Lung microvascular endothelial cell (primary cell): ENCODE measurements at regions not wholly inside any gene's neighbourhood (a gene's known extent, or its start where the extent isn't known, plus 50 kb on each side); places are given as distances from the start of the nearest gene placed in this dataset.
A peak's percentile ranks its signal among the peaks of the same experiment; 100 is the strongest.

Experiments
- DNase-seq, 2 donors: peaks; one replicate each; pipeline versions ENCODE4 v3.0.0 to v3.0.0-alpha.2; 2010; ENCODE audit warnings: low read depth in 2 of 2

DNA sequence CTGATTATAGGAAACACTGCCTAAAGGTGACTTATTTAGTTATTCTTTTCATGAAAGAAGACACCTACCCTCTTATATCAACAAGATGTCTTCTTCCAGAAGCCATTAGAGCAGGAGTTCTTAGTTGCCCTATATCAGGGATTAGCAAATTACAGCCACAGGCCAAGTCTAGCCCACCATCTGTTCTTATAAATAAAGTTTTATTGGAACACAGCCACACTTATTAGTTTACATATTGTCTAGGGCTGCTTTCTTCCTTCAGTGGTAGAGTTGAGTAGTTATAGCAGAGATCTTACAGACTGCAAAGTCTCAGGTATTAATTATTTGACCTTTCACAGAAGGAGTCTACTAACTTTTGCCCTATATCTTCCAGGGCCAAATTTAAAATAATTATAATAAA is 157.2 kb upstream of the NOCT start:
- no peak for DNase-seq

DNA sequence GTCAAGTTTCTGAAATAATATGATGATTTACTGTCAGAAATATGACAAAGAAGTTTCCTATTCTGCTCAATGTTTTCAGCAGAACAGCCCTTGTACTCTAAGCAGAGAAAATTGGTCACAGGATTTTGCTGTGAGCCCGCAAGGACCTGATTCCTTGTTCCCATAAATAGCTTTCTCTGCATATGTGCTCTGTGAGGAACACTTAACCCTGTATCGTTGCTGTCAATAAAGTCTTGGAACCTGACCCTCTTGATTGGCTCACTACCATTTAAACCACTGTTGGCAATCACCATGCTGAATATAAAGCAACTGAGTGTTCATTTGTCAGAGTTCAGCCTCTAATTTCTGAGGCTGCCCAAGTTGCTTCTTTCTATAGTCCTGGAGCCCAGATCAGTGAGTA is 158.2 kb upstream of the NOCT start:
- no peak for DNase-seq

DNA sequence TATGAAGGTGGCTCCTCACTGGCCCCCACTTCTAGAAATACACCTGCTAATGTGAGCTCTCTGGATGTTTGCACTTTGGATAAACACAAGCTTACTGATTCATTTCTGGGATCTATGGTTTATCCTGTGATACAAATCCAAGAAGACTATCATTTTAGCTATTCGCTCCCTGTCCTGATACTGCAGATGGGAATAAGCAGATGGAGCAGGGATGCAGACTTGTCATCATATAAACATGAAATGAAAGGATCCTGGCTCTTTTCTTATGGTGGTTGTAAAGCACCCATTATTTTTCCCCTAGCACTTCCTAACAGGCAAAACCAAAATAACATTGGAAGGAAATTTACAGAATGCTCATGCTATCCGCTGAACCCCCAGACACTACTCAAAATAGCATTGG is 162.9 kb upstream of the NOCT start:
- no peak for DNase-seq

DNA sequence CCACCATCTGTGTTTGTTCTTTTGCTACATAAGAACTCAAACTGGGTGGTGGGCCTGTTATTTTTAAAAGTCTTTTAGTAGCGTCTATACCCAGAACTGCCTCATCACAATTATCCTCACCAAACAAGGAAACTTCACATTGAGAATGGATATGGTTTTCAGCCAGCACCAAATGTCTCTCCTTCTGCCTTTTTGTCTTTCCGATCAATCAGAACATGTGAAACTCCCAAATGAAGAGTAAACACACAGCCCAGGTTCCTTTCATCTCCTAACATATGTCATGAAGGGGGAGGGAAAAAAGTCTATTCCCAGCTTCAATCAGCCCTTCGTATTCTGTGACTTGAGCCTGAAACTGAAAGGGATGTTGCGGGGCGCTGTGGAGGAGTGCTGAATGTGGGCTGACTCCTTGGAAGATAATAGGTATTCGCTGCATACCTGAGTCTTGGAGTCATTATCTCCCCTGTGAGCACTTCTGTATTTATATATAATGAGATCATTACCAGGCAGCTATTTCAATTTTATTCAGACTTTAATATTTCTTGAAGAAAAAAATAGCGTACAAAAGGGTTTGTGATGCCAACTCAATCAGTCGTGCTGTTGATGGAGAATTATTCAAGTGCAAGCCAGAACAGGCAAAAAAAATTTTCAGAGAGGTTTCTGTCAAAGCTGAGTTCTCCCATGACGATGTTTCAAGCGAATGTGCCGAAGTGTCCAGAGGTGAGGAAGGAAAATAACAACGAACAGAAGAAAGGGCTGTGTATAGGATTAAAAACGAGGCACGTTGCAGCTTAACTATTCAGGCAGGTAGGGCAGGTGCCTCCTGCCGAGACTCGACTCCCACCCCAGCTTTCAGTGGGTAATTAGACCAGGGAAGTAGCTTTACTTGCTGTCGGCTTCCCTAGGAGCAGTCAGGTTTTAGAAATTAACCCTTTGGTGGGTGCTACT is 163.9 kb upstream of the NOCT start:
- no peak for DNase-seq

DNA sequence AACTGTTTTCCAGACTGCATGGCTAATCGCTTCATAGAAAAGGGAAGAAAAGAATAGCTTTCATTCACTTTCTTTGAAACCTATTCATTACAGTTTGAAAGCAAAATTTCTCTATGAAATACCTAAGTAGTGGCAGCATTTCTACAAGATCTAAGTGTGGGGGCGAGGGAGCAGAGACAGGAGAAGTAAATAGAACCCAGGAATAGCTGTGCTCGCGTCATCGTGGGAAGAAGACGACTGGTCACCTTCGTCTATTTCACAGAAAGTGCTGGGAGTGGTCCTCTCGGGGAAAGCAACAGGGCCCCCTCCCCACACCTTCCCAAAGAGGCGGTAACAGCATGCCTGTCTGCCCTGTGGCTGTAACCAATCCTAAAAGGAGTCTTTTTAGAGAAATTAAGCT is 169.9 kb upstream of the NOCT start:
- no peak for DNase-seq

DNA sequence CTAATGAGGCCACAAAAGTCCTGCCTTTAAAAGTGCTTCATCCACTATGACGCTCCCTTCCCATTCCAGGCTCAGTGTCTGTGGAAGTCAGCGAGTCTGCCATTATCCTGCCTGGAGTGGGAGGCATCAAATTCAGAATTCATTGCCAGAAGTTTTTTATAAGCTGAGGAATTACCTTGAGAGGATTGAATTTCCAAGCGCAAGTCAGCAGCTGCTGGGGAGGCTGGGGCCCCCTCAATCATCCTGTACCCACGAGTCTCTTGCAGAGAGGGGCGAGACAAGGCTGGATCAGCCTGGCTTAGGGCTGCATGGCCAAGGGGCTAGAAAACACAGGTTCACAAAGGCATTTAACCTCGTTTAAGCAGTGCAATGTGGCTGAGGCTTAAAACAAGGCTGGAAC is 170.5 kb upstream of the NOCT start:
- no peak for DNase-seq

DNA sequence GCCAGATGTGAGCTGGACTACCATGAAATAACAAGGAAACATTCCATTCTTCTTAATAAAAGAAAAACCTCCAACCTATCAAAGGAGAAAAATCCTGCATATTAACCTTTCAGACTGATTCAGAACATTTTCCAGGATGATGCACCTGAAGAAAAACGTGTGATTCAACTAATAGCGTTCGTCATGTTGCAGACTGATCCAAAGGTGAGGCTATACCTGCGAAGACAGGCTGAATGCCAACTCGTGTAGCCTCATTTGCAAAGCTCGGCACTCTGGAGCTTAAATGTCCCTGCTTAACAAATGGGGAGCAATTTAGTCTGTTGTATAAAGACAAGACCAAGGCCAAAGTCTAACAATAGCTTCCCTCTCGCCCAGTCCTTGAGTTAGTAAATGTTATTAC is 172.0 kb upstream of the NOCT start:
- no peak for DNase-seq

DNA sequence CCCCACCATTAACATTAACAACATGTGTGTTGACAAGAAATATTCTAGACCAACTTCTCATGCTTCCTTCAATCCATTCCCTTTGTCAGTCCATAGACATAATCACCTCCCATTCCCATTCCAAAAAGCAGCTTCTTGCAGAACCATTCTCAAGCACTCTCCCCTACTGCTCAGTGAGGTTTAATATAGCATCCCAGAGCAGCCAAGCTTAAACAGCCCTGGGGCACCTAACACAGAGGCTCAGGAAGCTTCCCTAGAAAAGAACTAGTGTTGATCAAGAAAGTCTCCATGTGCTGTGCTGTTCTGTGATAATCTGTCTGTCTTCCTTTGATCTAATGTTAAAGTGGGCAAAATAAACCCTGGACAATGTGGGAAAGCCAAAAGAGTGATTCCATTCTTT is 174.2 kb upstream of the NOCT start:
- no peak for DNase-seq

DNA sequence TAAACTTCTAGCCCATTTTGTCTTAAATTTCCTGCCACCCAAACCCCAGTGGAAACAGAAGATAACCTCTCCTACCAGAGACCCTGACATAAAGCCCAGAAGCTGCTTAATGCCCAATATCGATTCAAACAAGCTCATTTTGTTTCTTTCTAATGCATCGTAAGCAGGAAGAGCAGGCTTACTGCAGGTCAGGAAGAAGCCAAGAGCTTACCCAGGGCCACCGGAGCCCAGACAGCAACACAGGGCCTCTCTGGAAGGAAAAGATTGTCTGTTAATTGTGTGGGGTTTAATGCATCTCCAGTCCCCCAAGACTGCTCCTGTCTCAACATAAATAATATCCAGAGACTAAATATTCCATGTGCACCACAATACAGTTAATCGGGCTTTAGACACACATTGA is 177.3 kb upstream of the NOCT start:
- DNase-seq = no peak

DNA sequence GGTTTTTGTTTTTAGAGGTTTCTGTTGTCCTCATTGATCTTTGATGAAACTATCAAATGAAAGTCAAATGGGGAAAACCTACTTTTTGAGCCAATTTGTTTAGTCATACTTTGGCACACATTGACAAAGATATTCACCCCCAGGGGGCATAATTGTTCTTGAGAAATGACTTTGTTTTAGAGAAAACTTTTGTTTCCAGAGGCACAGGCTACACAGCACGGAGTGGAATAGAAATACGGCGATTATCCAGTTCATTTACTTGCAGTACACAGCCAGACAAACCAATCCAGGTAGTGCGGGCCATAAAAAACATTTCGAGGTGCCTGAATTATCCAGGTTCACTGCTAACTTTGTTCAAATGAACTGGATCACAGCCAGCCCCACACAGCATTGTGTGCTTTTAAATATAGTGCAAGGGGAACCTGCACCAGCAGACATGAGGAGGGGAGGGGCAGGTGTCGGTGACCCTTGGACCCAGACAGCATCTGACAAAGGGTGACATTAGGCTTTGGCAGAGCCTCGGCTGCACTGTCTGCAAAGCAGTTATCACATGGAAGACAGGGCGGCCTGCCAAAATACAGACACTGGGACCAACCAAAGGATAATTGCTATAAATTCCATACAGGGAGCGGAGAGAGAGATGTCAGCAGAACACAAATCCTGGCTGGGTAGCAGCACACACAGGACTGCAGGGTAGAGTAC is 179.6 kb upstream of the NOCT start:
- DNase-seq = peak; percentile 30 to 53

DNA sequence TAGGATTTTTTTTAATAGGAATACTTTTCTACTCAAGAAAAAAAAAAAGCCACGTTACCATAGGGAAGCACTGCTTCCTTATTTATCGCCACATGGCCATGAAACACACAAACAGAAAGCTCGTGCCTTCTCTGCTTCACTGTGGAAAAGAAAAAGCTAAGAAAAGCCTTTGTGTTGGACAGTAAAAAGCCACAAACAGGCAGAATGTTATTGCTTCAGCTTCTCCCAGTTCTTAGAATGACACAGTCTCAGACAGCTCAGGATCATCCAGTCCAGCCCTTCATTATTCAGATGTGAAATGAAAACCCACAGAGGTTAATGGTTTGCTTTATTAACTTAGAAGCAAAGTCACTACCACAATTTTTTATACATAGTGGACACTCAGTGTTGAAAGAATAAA is 181.6 kb upstream of the NOCT start:
- DNase-seq = no peak

DNA sequence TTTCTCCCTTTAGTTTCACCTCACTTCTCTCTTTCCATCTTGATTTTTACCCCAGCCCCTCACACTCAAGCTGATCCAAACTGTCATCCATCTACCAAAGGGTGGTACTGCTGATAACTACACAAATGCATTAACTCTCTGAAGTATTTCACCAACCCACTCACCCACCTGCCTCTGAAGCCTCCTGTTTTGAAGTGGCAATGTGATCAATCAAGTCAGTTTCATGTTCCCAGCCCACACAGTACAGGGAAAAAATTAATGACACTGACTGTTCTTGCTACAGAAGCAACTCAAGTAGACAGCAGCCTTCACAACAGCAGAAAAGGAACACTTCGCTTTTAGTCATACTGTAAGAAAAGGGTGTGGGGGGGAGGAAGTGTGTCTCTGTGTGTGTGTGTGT is 183.0 kb upstream of the NOCT start:
- DNase-seq = no peak

DNA sequence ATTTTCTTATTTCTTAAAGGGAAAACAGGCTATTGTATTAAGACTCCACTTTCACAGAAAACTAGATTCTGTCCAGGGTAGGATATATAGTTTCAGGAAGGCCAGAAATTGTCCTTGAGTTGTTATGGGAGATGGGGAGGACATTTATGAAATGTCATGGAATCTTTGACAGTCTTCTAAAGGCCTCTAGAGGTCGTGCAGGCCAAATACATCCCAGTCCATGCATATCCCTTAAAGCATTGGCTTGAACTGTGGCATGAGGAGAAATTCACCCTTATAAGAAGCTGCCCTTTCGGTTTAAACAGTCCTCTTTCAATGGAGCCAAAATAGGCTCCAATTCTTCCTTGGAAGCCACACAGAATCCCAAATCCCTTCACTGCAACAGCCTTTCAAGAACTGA is 183.6 kb upstream of the NOCT start:
- no peak for DNase-seq

DNA sequence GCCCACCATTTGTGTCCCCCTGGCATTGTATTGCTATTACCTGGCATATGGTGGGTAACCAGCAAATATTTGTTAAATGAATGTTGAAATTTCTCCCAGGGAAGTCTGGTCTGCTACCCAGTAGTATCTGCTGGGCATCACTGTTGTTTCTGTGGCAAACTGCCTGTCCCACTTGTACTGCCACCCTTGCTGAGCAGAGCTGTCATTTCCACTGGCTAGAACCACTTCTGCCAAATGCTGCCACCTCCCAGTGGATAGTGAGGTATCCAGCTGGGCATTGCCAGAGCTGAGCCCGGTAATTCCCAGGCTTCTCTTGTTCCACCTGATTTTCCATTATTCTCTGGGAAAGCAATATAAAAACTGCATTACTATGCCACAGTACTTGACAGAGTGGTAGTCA is 186.7 kb upstream of the NOCT start:
- DNase-seq = no peak

DNA sequence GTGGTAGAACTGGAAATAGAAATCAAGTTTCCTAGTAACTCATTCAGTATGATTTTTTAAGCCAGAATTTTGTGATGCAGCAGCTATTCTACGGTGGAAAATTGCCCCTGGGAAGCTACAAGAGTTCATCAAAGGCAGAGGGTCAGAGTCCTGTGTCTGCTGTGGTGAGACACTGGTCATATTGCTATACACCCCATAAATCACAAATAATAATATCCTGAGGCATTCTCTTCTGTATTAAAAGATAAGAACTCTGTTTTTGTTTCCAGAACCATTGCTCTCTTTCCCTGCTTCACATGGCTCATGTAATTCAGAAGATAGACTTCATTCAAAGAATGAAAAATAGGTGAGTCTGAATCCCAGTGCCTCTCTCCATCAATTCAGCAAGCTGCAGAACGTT is 188.8 kb upstream of the NOCT start:
- peak in 1 of 2 donors; percentile 4 for DNase-seq

DNA sequence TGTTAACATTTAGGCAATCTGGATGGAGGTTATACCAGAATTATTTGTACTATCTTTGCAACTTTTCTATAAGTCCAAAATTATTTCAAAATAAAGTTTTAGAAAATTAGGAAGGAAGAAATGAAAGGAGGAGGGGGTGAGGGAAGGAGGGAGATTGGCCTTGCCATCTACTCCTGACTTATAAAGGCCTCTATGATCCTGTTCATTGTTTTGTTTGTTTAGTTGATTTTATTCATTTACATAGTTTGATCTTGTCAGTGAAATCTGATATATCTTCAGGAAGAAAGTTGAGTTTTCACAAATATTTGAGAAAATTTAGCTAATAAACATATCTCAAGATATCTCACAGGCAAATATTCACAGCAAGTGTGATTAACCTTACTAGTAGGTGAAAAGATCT is 189.3 kb upstream of the NOCT start:
- DNase-seq = no peak

DNA sequence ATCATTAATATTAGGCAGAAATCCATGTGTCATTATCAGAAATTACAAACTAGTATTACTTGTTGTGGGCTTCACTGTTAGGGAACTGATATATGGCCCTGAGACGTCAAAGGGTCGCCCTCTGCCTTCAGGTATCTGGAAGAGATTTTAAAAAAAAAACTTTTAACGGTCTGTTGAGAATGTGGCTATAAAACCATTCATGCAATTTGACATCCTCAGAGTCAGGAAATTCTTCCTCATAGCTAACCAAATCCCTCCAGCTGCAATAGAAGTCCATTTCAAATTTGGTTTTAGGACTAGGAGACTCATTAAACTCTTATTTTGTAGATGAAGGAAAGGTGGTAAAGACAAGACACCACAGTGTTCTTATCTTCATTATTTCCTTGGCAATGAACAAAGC is 194.2 kb upstream of the NOCT start:
- no peak for DNase-seq

DNA sequence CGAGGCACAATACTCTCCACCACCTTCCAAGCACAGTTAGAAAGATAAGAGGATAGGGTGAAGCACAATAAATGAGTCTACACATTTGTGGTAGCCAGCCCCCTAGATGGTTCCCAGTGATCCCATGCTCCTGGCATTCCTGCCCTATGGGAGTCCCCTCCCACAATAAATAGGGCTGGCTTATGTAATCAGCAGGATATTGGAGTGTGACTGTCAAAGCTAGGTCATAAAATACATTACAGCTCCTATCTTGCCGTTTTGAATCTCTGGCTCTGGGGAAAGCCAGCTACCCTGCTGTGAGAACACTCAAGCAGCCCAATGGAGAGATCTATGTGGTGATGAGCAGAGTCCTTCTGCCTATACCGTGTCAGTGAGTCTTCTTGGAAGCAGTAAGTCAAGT is 198.7 kb upstream of the NOCT start:
- DNase-seq = no peak

DNA sequence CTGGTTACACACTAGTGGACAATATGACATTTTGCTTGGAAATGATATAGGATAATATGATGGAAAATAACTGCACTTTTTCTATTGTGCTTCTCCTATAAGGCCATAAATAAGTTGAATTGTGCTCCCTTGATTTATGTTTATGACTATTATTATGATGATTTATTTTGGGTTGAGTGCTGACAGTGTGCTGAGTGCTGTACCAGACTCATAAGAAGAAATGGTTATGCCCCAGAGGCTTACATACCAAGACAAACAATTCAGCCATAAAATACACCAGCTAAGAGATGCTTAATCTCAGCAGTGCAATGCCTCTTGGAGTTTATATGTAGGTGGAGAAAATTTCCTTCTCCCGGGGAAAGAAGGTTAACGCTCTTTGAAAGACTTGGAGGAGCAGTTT is 199.8 kb upstream of the NOCT start:
- DNase-seq = no peak

DNA sequence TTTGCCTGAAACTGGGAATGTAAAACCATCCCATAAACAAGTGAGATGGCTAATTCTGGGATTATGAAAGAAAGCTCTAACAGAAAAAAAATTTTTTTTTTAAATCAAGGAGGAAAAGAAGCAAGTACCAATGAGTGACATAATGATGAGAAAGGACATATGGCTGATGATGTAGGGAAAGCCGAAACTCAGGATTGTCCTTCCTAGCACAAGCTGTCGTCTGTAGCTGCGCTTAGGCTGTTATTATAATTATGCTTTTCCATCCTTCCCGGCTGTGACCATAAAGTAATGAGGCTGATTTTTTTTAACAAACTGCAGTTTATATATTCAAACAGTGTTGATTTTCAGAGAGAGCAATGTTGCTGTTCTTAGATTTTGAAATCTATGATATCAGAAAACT is 209.8 kb upstream of the NOCT start:
- DNase-seq = no peak

DNA sequence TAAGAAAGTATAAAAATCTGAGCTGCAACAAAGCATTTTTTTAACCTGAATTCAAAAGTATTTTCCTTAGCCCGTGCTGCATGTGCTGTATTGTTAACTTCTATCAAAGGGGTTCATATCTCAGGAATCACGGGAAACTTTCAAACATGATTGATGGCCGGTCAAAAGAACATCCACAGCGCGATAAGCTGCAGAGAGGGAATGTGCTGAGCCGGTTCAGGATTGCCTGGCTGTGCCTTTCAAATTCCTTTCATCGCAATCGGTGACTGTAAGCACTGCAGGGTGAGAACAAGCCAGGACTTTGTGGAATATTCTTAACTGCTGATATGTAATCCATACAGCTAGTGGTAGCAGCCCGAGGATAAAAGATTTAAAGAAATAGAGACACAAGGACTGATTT is 210.9 kb upstream of the NOCT start:
- DNase-seq = no peak

DNA sequence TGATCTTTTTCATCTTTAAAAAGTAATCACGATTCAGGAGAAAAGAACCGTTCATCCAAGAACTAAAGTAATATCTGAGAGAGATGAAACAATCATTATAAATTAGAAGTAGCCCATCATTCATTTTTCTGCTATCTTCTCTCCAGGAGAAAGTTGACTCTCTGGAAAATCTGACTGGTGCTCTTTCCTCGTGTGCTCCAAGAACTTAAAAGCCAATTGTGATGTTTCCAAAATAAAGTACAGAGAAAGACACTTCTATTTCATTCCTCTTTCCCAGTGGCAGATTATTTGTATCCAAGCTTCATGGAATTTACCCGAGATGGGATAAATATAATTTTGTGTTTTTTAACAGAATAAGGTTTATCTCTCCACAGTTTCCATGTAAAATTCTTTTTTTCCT is 212.5 kb upstream of the NOCT start:
- no peak for DNase-seq

DNA sequence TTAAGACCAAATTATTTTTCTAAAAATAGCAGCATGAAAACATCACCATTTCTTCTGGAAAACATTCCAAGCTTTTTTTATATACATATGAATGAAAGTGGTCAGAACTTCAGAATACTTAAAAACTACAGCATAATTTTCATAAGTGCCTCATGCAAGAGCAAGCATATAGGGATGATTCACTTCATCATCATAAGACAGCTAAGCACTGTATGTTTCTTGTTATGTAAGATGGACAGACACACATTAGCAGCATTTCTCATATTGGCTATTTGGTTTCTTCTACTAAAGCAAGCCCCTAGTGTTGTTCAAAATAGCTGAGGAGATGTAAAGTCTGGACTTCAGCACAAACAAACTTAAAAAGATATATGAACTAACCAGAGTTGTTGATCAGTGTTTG is 213.1 kb upstream of the NOCT start:
- DNase-seq = no peak
